ENCODE measurements at regions not wholly inside any gene's neighbourhood (a gene's known extent, or its start where the extent isn't known, plus 50 kb on each side); places are given as distances from the start of the nearest gene placed in this dataset.

DNA sequence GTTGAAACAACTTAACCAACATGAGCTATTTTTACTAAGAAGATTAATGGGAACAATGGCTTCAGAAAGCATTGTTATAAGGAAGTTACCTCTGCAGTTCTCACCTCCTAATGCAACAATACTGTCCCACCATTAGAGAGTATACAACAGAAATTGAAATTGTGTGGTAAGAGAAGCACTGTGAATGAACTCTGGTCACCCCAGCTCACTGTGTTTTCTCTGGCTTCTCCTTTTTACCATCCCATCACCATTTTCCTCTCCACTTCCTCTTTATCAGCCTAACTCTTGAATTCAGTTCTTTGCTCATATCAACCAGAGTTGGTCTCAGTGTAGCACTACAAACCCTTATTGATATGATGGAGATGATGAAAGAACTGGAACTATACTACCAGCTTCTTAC lies 138.0 kb upstream of the POU2AF2 start:
- H3K4me1 ChIP-seq (ENCODE audit: insufficient read depth, insufficient read length): no peaks in the 10 kb centered on the region
- DNase-seq (ENCODE audit: low read depth, low spot score): no peak
- no peak overlapping the region for H3K4me3 ChIP-seq (ENCODE audit: insufficient read length, low read depth)
- no peak overlapping the region for H3K9ac ChIP-seq (ENCODE audit: insufficient read length, low read depth)
- no peak for TF ChIP-seq YY1 (IDR thresholded peaks at IDR 0.05; ENCODE audit: insufficient read depth, insufficient read length)
- no peak for TF ChIP-seq SUZ12 (IDR thresholded peaks at IDR 0.05; ENCODE audit: extremely low read depth, insufficient read depth, insufficient read length)
- no peak for TF ChIP-seq ZNF274 (IDR thresholded peaks at IDR 0.05; ENCODE audit: low read depth, low read length)
- H3K27me3 ChIP-seq (ENCODE audit: insufficient read depth, insufficient read length): no peaks in the 10 kb centered on the region
- H3K36me3 ChIP-seq (ENCODE audit: insufficient read depth, insufficient read length, low read length): no peaks in the 10 kb centered on the region
- no peaks in the 10 kb centered on the region for H3K9me3 ChIP-seq (ENCODE audit: insufficient read depth, low read length)

- H3K4me3 ChIP-seq (ENCODE audit: insufficient read length, low read depth): no peak overlapping the region
- no peaks in the 10 kb centered on the region for H3K36me3 ChIP-seq (ENCODE audit: insufficient read depth, insufficient read length, low read length)
- H3K9ac ChIP-seq (ENCODE audit: insufficient read length, low read depth): no peak overlapping the region
- H3K9me3 ChIP-seq (ENCODE audit: insufficient read depth, low read length): no peaks in the 10 kb centered on the region
- H3K4me1 ChIP-seq (ENCODE audit: insufficient read depth, insufficient read length): no peaks in the 10 kb centered on the region
- TF ChIP-seq YY1 (IDR thresholded peaks at IDR 0.05; ENCODE audit: insufficient read depth, insufficient read length) (no peak), SUZ12 (IDR thresholded peaks at IDR 0.05; ENCODE audit: extremely low read depth, insufficient read depth, insufficient read length) (no peak), ZNF274 (IDR thresholded peaks at IDR 0.05; ENCODE audit: low read depth, low read length) (no peak)
- DNase-seq (ENCODE audit: low read depth, low spot score): no peak
- H3K27me3 ChIP-seq (ENCODE audit: insufficient read depth, insufficient read length): no peaks in the 10 kb centered on the region
Measured at GRCh38 chr11:111106641-111107040, 138.9 kb upstream of the POU2AF2 start.

GRCh38 chr11:111105566-111105965 lies 140.0 kb upstream of the POU2AF2 start:
- DNase-seq (ENCODE audit: low read depth, low spot score): no peak
- Histone ChIP-seq H3K9me3 (ENCODE audit: insufficient read depth, low read length) (no peaks in the 10 kb centered on the region), H3K4me1 (ENCODE audit: insufficient read depth, insufficient read length) (no peaks in the 10 kb centered on the region), H3K27me3 (ENCODE audit: insufficient read depth, insufficient read length) (no peaks in the 10 kb centered on the region), H3K36me3 (ENCODE audit: insufficient read depth, insufficient read length, low read length) (no peaks in the 10 kb centered on the region), H3K4me3 (ENCODE audit: insufficient read length, low read depth) (no peak overlapping the region), H3K9ac (ENCODE audit: insufficient read length, low read depth) (no peak overlapping the region)
- no peak for TF ChIP-seq YY1 (IDR thresholded peaks at IDR 0.05; ENCODE audit: insufficient read depth, insufficient read length)
- no peak for TF ChIP-seq ZNF274 (IDR thresholded peaks at IDR 0.05; ENCODE audit: low read depth, low read length)
- no peak for TF ChIP-seq SUZ12 (IDR thresholded peaks at IDR 0.05; ENCODE audit: extremely low read depth, insufficient read depth, insufficient read length)

GRCh38 chr11:111104185-111104584 lies 141.3 kb upstream of the POU2AF2 start:
- H3K4me1 ChIP-seq (ENCODE audit: insufficient read depth, insufficient read length): no peaks in the 10 kb centered on the region
- no peak for DNase-seq (ENCODE audit: low read depth, low spot score)
- H3K9me3 ChIP-seq (ENCODE audit: insufficient read depth, low read length): no peaks in the 10 kb centered on the region

DNA sequence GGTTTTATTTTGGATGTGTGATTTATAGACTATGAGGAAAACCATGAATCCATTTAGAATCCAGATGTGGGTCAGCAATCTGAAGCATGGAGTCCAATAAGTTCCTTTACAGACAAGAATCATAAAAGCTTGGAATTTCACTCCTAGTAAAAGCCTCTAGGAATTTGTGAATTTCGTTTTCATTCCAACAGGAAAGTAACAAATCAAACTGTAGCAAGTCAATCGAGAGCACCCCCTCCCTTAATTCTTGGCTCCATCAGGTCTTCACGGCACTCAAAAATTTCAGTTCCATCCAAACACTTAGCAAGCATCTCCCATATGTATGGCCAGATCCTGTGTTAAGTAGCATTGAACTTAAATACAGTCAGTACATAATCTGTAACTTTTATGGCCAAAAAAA lies 143.6 kb upstream of the POU2AF2 start:
- DNase-seq (ENCODE audit: low read depth, low spot score): no peak
- Histone ChIP-seq H3K36me3 (ENCODE audit: insufficient read depth, insufficient read length, low read length) (no peaks in the 10 kb centered on the region), H3K4me1 (ENCODE audit: insufficient read depth, insufficient read length) (no peaks in the 10 kb centered on the region), H3K9ac (ENCODE audit: insufficient read length, low read depth) (no peak overlapping the region), H3K27me3 (ENCODE audit: insufficient read depth, insufficient read length) (no peaks in the 10 kb centered on the region), H3K4me3 (ENCODE audit: insufficient read length, low read depth) (no peak overlapping the region), H3K9me3 (ENCODE audit: insufficient read depth, low read length) (no peaks in the 10 kb centered on the region)
- TF ChIP-seq SUZ12 (IDR thresholded peaks at IDR 0.05; ENCODE audit: extremely low read depth, insufficient read depth, insufficient read length) (no peak), ZNF274 (IDR thresholded peaks at IDR 0.05; ENCODE audit: low read depth, low read length) (no peak), YY1 (IDR thresholded peaks at IDR 0.05; ENCODE audit: insufficient read depth, insufficient read length) (no peak)

More at GRCh38 chr11:111104185-111104584, 141.3 kb upstream of the POU2AF2 start:
- Histone ChIP-seq H3K27me3 (ENCODE audit: insufficient read depth, insufficient read length) (no peaks in the 10 kb centered on the region), H3K36me3 (ENCODE audit: insufficient read depth, insufficient read length, low read length) (no peaks in the 10 kb centered on the region), H3K4me3 (ENCODE audit: insufficient read length, low read depth) (no peak overlapping the region), H3K9ac (ENCODE audit: insufficient read length, low read depth) (no peak overlapping the region)
- TF ChIP-seq YY1 (IDR thresholded peaks at IDR 0.05; ENCODE audit: insufficient read depth, insufficient read length): no peak
- TF ChIP-seq SUZ12 (IDR thresholded peaks at IDR 0.05; ENCODE audit: extremely low read depth, insufficient read depth, insufficient read length): no peak
- no peak for TF ChIP-seq ZNF274 (IDR thresholded peaks at IDR 0.05; ENCODE audit: low read depth, low read length)

- Histone ChIP-seq H3K4me1 (ENCODE audit: insufficient read depth, insufficient read length) (no peaks in the 10 kb centered on the region), H3K9ac (ENCODE audit: insufficient read length, low read depth) (no peak overlapping the region), H3K36me3 (ENCODE audit: insufficient read depth, insufficient read length, low read length) (no peaks in the 10 kb centered on the region), H3K9me3 (ENCODE audit: insufficient read depth, low read length) (no peaks in the 10 kb centered on the region), H3K27me3 (ENCODE audit: insufficient read depth, insufficient read length) (no peaks in the 10 kb centered on the region), H3K4me3 (ENCODE audit: insufficient read length, low read depth) (no peak overlapping the region)
- no peak for TF ChIP-seq SUZ12 (IDR thresholded peaks at IDR 0.05; ENCODE audit: extremely low read depth, insufficient read depth, insufficient read length)
- TF ChIP-seq YY1 (IDR thresholded peaks at IDR 0.05; ENCODE audit: insufficient read depth, insufficient read length): no peak
- no peak for TF ChIP-seq ZNF274 (IDR thresholded peaks at IDR 0.05; ENCODE audit: low read depth, low read length)
- no peak for DNase-seq (ENCODE audit: low read depth, low spot score)
Measured at GRCh38 chr11:111099028-111099713, 146.4 kb upstream of the POU2AF2 start.

- Histone ChIP-seq H3K9ac (ENCODE audit: insufficient read length, low read depth) (no peak overlapping the region), H3K4me3 (ENCODE audit: insufficient read length, low read depth) (no peak overlapping the region), H3K9me3 (ENCODE audit: insufficient read depth, low read length) (no peaks in the 10 kb centered on the region), H3K4me1 (ENCODE audit: insufficient read depth, insufficient read length) (no peaks in the 10 kb centered on the region), H3K27me3 (ENCODE audit: insufficient read depth, insufficient read length) (no peaks in the 10 kb centered on the region), H3K36me3 (ENCODE audit: insufficient read depth, insufficient read length, low read length) (no peaks in the 10 kb centered on the region)
- no peak for DNase-seq (ENCODE audit: low read depth, low spot score)
- no peak for TF ChIP-seq YY1 (IDR thresholded peaks at IDR 0.05; ENCODE audit: insufficient read depth, insufficient read length)
- TF ChIP-seq SUZ12 (IDR thresholded peaks at IDR 0.05; ENCODE audit: extremely low read depth, insufficient read depth, insufficient read length): no peak
- no peak for TF ChIP-seq ZNF274 (IDR thresholded peaks at IDR 0.05; ENCODE audit: low read depth, low read length)
Measured at GRCh38 chr11:111098091-111098490, 147.4 kb upstream of the POU2AF2 start.
